ENCODE measurements at regions not wholly inside any gene's neighbourhood (a gene's known extent, or its start where the extent isn't known, plus 50 kb on each side); places are given as distances from the start of the nearest gene placed in this dataset.
"Not testable (repeated sequence)": the region's sequence is repeated elsewhere in the genome, so short reads cannot be mapped to it uniquely, and the experiment has no call there.

- no peak for DNase-seq
- Mint-ChIP-seq H3K4me3 (no peak overlapping the region), H3K9me3 (peaks cover 12% of the 10 kb centered on the region), H3K4me1 (ENCODE audit: low read depth) (no peaks in the 10 kb centered on the region), H3K27me3 (no peaks in the 10 kb centered on the region), H3K36me3 (ENCODE audit: low read depth) (no peaks in the 10 kb centered on the region), H3K27ac (no peak overlapping the region)
- no peak for ATAC-seq
- intact Hi-C loops (cut with micrococcal nuclease): no loop called here
- ChIA-PET CTCF (no interaction called here), POLR2A (no interaction called here)
- no peak for TF ChIP-seq CTCF (IDR thresholded peaks at IDR 0.05)
These were observed 285.1 kb upstream of the TMEM132C start for GRCh38 chr12:127981875-127982274.

GRCh38 chr12:127983213-127983791, 283.7 kb upstream of the TMEM132C start:
- DNase-seq; intact Hi-C loops (cut with micrococcal nuclease); H3K4me3 Mint-ChIP-seq; ATAC-seq; CTCF ChIA-PET; POLR2A ChIA-PET; H3K4me1 Mint-ChIP-seq (ENCODE audit: low read depth); H3K36me3 Mint-ChIP-seq (ENCODE audit: low read depth); H3K27ac Mint-ChIP-seq; H3K27me3 Mint-ChIP-seq: not testable (repeated sequence)
- peaks cover 12% of the 10 kb centered on the region for H3K9me3 Mint-ChIP-seq

GRCh38 chr12:127984386-127985055, 282.4 kb upstream of the TMEM132C start:
- ATAC-seq (no peak), DNase-seq (no peak)
- no peaks in the 10 kb centered on the region for H3K27me3 Mint-ChIP-seq
- TF ChIP-seq CTCF (IDR thresholded peaks at IDR 0.05): no peak
- H3K36me3 Mint-ChIP-seq (ENCODE audit: low read depth): no peaks in the 10 kb centered on the region
- peaks cover 9% of the 10 kb centered on the region for H3K9me3 Mint-ChIP-seq
- no peak overlapping the region for H3K4me3 Mint-ChIP-seq
- H3K27ac Mint-ChIP-seq: no peak overlapping the region
- H3K4me1 Mint-ChIP-seq (ENCODE audit: low read depth): no peaks in the 10 kb centered on the region
- CTCF ChIA-PET: no interaction called here
- intact Hi-C loops (cut with micrococcal nuclease): no loop called here
- POLR2A ChIA-PET: no interaction called here

GRCh38 chr12:127987199-127987901, 279.6 kb upstream of the TMEM132C start:
- Mint-ChIP-seq H3K4me1 (ENCODE audit: low read depth) (no peaks in the 10 kb centered on the region), H3K36me3 (ENCODE audit: low read depth) (no peaks in the 10 kb centered on the region), H3K9me3 (peaks cover 10% of the 10 kb centered on the region), H3K27me3 (no peaks in the 10 kb centered on the region), H3K27ac (no peak overlapping the region), H3K4me3 (no peak overlapping the region)
- intact Hi-C loops (cut with micrococcal nuclease): no loop called here
- CTCF ChIA-PET: no interaction called here
- POLR2A ChIA-PET: no interaction called here
- no peak for ATAC-seq
- DNase-seq: no peak
- TF ChIP-seq CTCF (IDR thresholded peaks at IDR 0.05): no peak

- no peak for TF ChIP-seq CTCF (IDR thresholded peaks at IDR 0.05)
- H3K9me3 Mint-ChIP-seq: peaks cover 5% of the 10 kb centered on the region
- no peak for DNase-seq
- ChIA-PET POLR2A (no interaction called here), CTCF (no interaction called here)
- no peaks in the 10 kb centered on the region for H3K36me3 Mint-ChIP-seq (ENCODE audit: low read depth)
- no peaks in the 10 kb centered on the region for H3K27me3 Mint-ChIP-seq
- H3K4me1 Mint-ChIP-seq (ENCODE audit: low read depth): no peaks in the 10 kb centered on the region
- no peak overlapping the region for H3K4me3 Mint-ChIP-seq
- no peak overlapping the region for H3K27ac Mint-ChIP-seq
- no peak for ATAC-seq
- intact Hi-C loops (cut with micrococcal nuclease): no loop called here
These were observed 275.5 kb upstream of the TMEM132C start for GRCh38 chr12:127991485-127991884.
